Mammary epithelial cell (primary cell): ENCODE measurements at regions not wholly inside any gene's neighbourhood (a gene's known extent, or its start where the extent isn't known, plus 50 kb on each side); places are given as distances from the start of the nearest gene placed in this dataset.

ENCODE experiments used
- EZH2 ChIP-seq: IDR thresholded peaks from 2 replicates; pipeline ENCODE4 v1.6.1; 2012; ENCODE audit warnings: low read length, inconsistent platforms, borderline replicate concordance
- TF ChIP-seq, protein P1 (sequence below), 2 donors: IDR thresholded peaks in 1 of 2; conservative IDR thresholded peaks in 1 of 2; 2 replicates each; pipeline ENCODE4 v1.5.1; 2011 to 2012; ENCODE audit warnings: inconsistent platforms in 2 of 2, low read length in 2 of 2, mild to moderate bottlenecking in 2 of 2, control low read depth in 1 of 2, low read depth in 1 of 2; ENCODE audit not compliant: insufficient read depth in 1 of 2; ENCODE audit errors: extremely low read depth in 1 of 2

- TF ChIP-seq, protein P1, sequence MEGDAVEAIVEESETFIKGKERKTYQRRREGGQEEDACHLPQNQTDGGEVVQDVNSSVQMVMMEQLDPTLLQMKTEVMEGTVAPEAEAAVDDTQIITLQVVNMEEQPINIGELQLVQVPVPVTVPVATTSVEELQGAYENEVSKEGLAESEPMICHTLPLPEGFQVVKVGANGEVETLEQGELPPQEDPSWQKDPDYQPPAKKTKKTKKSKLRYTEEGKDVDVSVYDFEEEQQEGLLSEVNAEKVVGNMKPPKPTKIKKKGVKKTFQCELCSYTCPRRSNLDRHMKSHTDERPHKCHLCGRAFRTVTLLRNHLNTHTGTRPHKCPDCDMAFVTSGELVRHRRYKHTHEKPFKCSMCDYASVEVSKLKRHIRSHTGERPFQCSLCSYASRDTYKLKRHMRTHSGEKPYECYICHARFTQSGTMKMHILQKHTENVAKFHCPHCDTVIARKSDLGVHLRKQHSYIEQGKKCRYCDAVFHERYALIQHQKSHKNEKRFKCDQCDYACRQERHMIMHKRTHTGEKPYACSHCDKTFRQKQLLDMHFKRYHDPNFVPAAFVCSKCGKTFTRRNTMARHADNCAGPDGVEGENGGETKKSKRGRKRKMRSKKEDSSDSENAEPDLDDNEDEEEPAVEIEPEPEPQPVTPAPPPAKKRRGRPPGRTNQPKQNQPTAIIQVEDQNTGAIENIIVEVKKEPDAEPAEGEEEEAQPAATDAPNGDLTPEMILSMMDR (conservative IDR thresholded peaks at IDR 0.05 in 1 of 2, IDR thresholded peaks at IDR 0.05 in 1 of 2; ENCODE audit: extremely low read depth in 1 of 2, insufficient read depth in 1 of 2, low read depth in 1 of 2, low read length in 2 of 2), result no peak
- TF ChIP-seq EZH2, result no peak
These were observed 194.8 kb downstream of the LRRC70 start for GRCh38 chr5:62773460-62773859.
